ENCODE measurements at regions not wholly inside any gene's neighbourhood (a gene's known extent, or its start where the extent isn't known, plus 50 kb on each side); places are given as distances from the start of the nearest gene placed in this dataset.

GRCh38 chr13:73970421-73971055 lies 163.7 kb downstream of the KLF12 start:
- in situ Hi-C loops (cut with MboI; ENCODE audit: low sequenced_read_pairs), result no loop called here

- in situ Hi-C loops (cut with MboI; ENCODE audit: low sequenced_read_pairs), result no loop called here
Measured at GRCh38 chr13:73967397-73968165, 166.6 kb downstream of the KLF12 start.

DNA sequence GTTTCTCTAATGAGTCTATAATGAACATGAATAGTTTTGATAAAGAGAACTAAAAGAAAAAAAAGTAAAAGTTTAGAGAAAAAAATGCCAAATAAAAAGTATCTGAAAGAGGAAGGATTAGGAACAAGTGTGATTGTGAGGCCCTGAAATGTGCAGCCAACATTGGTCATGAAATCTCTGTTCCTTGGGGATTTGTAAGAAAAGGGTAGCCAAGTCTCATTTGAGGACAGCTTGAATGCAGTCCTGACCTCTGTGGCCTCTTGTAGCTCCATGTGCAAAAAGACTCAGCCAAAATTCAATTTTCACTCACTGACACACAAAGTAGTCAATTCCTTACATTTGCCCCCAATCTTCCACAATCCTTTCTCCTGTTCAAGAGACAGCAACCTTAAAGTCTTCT lies 167.9 kb downstream of the KLF12 start:
- in situ Hi-C loops (cut with MboI; ENCODE audit: low sequenced_read_pairs), result no loop called here

- in situ Hi-C loops (cut with MboI; ENCODE audit: low sequenced_read_pairs), result no loop called here
Measured at GRCh38 chr13:73962284-73962683, 171.9 kb downstream of the KLF12 start.

DNA sequence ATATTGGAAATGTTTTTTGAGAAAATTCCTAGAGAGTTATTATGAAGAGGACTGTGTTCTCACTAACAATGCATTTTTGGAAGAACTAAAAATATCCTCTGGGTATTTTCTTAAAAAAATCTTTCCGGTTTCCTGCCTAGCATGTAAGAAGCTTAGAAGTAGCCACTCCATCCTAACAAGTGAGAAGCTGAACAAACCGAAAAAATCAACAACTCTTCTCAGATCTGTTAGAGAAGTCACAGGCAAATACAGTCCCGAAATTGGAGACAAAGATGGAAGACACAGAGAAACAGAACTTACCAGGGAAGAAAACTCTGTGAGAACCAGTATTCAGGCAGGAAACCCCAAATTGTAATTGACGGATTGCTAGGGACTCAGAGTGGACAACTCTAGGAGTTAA lies 173.0 kb downstream of the KLF12 start:
- in situ Hi-C loops (cut with MboI; ENCODE audit: low sequenced_read_pairs), result no loop called here

DNA sequence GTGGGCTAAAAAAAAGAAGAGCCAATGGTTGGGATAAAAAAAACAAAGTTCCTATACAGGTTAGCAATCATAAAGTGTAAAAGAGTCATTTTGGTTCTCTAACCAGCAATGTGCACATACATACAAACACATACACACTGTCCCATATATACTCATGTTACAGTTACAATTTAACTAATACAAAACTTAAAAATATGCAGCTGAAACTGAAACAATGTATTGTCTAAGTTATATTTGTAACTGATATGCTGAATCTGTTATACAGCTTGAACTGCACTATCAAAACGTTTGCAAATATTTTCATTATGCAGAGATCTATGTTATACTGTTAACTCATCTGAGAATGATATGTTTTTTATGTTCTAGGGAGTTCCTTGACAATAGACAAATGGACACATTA lies 173.7 kb downstream of the KLF12 start:
- in situ Hi-C loops (cut with MboI; ENCODE audit: low sequenced_read_pairs), result no loop called here

DNA sequence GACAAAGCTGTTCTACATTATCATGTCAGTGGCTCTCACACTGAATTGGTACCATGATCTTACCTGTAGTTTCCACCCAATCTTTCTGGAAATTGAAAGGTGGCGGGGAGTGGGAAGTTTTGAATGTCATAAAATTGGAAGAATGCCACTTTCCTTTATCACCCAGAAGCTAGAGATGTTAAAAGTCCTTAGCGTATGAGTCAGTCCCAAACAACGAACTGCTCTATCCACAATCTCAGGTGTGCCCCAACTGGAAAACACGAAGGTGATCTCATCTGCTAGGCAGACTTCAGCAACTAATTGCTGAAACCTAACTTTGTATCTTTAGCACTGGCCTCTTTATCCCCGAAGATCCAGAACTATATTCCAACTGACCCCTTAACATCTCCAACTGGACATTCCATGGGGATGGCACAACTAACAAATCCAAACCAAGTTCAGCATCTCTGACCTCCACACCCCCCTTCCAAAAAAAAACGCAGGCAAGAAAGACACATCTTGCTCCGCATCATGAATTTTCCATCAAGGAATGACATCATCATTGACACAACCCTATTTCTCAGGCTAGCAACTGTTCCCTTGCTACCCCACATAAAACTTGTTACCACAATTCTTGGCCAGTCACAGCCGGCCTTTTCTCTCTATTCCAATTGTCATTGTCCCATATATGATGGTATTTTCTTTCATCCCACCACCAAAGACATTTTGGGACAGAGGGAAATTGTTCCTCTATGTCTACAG lies 175.4 kb downstream of the KLF12 start:
- in situ Hi-C loops (cut with MboI; ENCODE audit: low sequenced_read_pairs), result no loop called here

DNA sequence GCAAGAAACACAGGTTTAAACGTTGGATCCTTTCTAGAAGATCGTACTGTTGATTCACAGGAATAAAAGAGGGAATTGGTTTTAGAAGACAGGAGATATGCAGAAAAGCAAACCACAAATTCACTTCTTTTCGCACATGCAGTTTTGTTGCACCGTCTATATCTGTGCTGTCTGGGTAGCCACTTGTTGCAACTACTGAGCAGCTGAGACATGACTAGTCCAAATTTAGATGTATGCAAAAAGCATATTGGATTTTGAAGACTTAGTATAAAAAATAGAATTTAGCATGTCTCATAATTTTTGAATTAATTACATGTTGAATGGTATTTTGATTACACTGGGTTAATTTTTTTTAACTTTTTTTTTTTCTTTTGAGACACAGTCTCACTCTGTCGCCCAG lies 176.3 kb downstream of the KLF12 start:
- in situ Hi-C loops (cut with MboI; ENCODE audit: low sequenced_read_pairs), result no loop called here

GRCh38 chr13:73956795-73957408 lies 177.3 kb downstream of the KLF12 start:
- in situ Hi-C loops (cut with MboI; ENCODE audit: low sequenced_read_pairs), result no loop called here

GRCh38 chr13:73955977-73956500 lies 178.2 kb downstream of the KLF12 start:
- in situ Hi-C loops (cut with MboI; ENCODE audit: low sequenced_read_pairs), result no loop called here

DNA sequence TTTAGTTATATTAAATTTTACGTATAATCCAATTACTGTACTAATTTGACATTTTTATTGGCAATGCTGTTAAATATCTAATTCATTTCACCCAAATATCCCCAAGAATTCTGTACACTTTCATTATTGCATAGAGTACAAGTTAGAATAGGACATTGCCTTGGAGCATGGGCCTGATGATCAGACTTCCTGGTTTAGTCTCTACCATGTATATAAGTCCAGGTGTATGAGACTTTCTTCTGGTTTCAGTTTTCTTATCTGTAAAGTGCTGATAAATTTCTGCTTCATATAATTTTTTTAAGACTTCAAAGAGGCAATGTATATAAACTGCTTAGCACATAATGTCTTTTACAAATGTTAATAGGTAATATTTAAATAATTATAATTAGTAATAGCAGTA lies 179.4 kb downstream of the KLF12 start:
- in situ Hi-C loops (cut with MboI; ENCODE audit: low sequenced_read_pairs), result no loop called here

GRCh38 chr13:73952648-73953047 lies 181.6 kb downstream of the KLF12 start:
- in situ Hi-C loops (cut with MboI; ENCODE audit: low sequenced_read_pairs), result no loop called here

- in situ Hi-C loops (cut with MboI; ENCODE audit: low sequenced_read_pairs), result no loop called here
Measured at GRCh38 chr13:73948848-73949529, 185.2 kb downstream of the KLF12 start.

GRCh38 chr13:73945871-73946270 lies 188.3 kb downstream of the KLF12 start:
- in situ Hi-C loops (cut with MboI; ENCODE audit: low sequenced_read_pairs), result no loop called here

DNA sequence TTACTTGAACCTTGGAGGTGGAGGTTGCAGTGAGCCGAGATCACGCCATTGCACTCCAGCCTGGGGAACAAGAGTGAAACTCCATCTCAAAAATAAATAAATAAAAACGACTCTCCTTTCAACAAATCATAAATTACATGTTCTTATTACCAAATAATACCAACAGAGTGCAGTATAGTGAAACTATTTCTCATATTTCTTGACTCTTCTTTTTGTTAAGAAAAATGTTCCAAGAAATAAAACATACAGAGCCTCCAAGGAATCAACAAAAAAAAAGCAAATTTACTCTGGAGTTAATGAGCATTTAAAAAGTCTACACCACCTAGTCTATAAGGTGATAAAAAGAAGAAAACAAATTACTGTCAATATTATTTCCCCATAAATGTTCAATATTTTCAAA lies 188.8 kb downstream of the KLF12 start:
- in situ Hi-C loops (cut with MboI; ENCODE audit: low sequenced_read_pairs), result no loop called here

GRCh38 chr13:73943965-73944233 lies 190.3 kb downstream of the KLF12 start:
- in situ Hi-C loops (cut with MboI; ENCODE audit: low sequenced_read_pairs), result no loop called here

DNA sequence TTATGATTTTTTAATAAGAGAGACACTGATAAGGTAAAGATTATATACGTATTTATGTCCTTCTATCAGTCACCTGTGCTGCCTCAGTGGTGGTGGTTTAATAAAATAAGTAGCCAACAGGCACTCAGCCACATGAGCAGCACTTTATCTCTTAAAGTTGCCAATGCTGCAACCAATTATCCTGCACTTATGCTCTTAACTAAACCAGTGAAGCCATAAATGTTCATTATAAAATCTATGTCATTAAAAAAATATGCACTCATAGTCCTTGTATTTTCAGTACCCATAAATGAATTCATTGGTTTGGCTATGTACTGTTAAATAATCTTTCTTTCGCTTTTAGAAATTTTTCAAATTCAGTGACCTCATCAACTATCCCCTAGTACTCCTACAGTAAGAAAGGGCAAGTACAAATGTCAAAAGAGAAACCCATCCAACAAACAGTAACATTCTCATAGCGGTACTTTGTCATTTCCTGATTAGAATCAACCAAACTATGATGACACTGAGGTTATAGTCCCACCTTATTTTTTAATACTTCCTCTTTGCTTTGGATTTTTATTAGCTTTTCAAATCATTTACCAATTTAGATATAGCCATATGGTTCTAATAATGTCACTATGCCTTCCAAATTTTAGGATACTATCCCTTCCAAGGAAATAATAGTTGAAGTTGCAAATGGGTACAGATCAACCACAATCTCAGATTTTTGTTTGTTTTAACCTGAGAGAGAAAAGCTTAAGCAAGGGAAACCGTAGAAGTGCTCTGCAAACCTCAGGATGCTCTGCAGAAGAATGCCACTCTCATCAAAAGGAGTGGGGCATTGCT lies 190.9 kb downstream of the KLF12 start:
- in situ Hi-C loops (cut with MboI; ENCODE audit: low sequenced_read_pairs), result no loop called here

DNA sequence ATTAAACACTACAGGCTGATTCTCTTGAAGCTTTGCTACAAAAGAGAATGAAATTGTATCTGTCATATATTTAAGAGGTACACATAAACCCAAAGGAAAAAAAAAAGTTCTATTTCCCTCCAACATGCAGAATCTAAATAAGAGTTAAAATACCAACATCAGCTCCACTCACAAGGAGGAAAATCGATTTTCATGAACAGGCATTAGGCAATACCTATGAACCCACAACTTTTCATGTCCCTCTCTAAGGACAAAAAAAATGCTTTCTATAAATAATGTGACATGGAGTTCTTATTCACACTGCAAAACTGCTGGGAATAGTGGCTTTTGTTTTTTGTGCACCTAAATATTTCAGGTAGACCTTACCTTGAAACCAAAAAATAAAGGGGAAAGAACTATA lies 192.5 kb downstream of the KLF12 start:
- in situ Hi-C loops (cut with MboI; ENCODE audit: low sequenced_read_pairs), result no loop called here

DNA sequence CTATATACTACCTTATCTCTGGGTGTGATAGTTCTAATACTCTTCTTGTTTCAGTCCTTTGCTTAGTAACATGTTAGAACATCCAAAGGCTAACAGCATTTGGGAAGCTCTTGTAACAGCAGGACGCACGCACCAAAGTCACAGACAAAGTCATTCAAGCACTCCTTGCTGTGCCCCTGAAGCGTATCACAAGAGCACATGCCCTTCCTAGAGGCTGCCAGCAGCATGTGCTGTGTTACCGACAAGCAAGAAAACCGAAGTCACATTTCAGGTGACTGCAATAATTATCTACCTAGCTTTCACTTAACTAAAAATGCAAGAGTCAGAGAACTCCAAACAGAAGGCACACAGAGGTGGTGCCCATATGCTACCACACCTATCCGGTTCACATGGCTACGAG lies 194.1 kb downstream of the KLF12 start:
- in situ Hi-C loops (cut with MboI; ENCODE audit: low sequenced_read_pairs), result no loop called here

- in situ Hi-C loops (cut with MboI; ENCODE audit: low sequenced_read_pairs), result no loop called here
Measured at GRCh38 chr13:73939603-73940002, 194.6 kb downstream of the KLF12 start.

Measured in HL-60/S4 treated with retinoic acid at 250 ng/mL for 4 days and 3 days (cell line).